ENCODE measurements at regions not wholly inside any gene's neighbourhood (a gene's known extent, or its start where the extent isn't known, plus 50 kb on each side); places are given as distances from the start of the nearest gene placed in this dataset.

DNA sequence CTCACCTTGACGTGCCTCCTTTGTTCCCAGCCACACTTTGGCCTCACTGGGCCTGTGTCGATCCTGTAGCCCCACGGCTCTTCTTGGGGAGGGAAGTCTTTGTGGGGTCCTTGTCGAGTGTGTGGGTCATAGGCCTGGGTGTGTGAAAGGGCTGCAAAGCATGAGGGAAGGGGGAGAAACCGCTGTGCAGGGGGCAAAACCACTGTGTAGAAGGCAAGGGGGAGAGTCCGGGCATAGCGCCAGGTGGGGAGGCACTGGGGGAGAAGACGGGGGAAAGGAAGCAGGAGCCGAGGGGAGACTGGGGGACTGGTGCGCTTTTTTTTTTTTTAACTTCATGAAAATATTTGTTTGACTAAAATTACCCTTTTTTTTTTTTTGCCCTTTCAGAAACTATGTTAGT is 65.1 kb upstream of the RASD2 start:
- no peaks in the 10 kb centered on the region for H3K9me3 ChIP-seq
- DNase-seq (ENCODE audit: low spot score in 2 of 2): no peak
- WGBS: 65% methylated on average over 10 of the region's 10 CpGs
- H3K4me1 ChIP-seq: peaks cover 17% of the 10 kb centered on the region
- H3K36me3 ChIP-seq: no peaks in the 10 kb centered on the region
- TF ChIP-seq, protein P1, sequence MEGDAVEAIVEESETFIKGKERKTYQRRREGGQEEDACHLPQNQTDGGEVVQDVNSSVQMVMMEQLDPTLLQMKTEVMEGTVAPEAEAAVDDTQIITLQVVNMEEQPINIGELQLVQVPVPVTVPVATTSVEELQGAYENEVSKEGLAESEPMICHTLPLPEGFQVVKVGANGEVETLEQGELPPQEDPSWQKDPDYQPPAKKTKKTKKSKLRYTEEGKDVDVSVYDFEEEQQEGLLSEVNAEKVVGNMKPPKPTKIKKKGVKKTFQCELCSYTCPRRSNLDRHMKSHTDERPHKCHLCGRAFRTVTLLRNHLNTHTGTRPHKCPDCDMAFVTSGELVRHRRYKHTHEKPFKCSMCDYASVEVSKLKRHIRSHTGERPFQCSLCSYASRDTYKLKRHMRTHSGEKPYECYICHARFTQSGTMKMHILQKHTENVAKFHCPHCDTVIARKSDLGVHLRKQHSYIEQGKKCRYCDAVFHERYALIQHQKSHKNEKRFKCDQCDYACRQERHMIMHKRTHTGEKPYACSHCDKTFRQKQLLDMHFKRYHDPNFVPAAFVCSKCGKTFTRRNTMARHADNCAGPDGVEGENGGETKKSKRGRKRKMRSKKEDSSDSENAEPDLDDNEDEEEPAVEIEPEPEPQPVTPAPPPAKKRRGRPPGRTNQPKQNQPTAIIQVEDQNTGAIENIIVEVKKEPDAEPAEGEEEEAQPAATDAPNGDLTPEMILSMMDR (IDR thresholded peaks at IDR 0.05): no peak
- TF ChIP-seq POLR2A (IDR thresholded peaks at IDR 0.05) (no peak), EP300 (IDR thresholded peaks at IDR 0.05) (no peak), POLR2AphosphoS5 (IDR thresholded peaks at IDR 0.05) (no peak)
- H3K4me3 ChIP-seq: no peak overlapping the region
- no peak overlapping the region for H3K27ac ChIP-seq
- peaks cover 4% of the 10 kb centered on the region for H3K27me3 ChIP-seq

DNA sequence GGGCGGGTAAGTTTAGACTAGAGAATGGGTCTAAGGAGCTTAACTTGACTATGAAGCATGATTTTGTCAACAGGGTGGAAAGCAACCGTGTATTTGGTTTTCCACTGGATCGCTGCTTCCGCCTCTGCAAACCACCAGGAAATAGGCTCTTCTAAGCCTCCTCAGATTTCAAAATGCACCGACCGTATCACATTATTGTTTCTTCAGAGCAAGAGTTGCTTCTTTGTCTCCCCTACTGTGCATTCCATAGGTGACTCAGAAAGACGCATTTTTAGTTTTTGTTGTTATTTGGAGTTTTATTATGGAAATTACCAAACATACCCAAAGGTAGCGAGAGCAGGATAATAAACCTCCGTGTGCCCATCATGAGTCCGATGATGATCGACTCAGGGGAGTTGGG is 64.3 kb upstream of the RASD2 start:
- 84% methylated on average over 11 of the region's 11 CpGs for WGBS
- H3K27ac ChIP-seq: no peak overlapping the region
- H3K36me3 ChIP-seq: no peaks in the 10 kb centered on the region
- peaks cover 25% of the 10 kb centered on the region for H3K4me1 ChIP-seq
- H3K4me3 ChIP-seq: no peak overlapping the region
- no peak for DNase-seq (ENCODE audit: low spot score in 2 of 2)
- no peaks in the 10 kb centered on the region for H3K9me3 ChIP-seq
- TF ChIP-seq POLR2A (IDR thresholded peaks at IDR 0.05) (no peak), EP300 (IDR thresholded peaks at IDR 0.05) (no peak), POLR2AphosphoS5 (IDR thresholded peaks at IDR 0.05) (no peak)
- TF ChIP-seq, protein P1 (IDR thresholded peaks at IDR 0.05): no peak
- H3K27me3 ChIP-seq: peaks cover 4% of the 10 kb centered on the region

DNA sequence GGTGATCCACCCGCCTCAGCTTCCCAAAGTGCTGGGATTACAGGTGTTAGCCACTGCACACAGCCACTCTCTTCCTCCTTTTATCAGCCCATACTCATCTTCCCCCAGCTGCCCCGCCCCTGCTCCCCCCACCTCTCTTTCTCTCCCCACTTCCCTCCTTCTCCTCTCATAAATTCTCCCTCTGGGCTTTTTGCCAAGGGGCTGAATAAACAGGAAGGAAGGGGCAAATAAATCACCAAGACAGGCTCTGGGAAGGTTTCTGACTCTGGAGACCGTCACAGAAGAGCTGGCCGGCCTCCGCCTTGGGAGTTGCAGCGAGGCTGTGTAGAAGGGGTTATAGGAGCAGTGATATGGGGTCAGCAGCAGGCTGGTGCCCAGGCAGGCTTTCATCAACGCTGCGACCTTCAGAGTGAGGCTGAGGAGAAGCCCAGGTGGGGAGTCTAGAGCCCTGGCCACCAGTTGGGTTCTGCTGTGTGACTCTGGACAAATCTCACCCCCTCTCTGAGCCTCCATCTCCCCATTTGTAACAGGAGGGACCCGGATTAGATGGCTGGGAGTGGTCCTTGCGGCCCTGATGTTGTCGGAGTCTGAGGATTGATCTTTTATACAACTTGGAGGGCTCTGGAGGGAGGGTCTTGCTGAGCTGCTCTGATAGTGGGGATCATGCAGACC is 62.6 kb upstream of the RASD2 start:
- no peaks in the 10 kb centered on the region for H3K9me3 ChIP-seq
- H3K4me1 ChIP-seq: peaks cover 26% of the 10 kb centered on the region
- H3K4me3 ChIP-seq: no peak overlapping the region
- H3K27me3 ChIP-seq: peaks cover 4% of the 10 kb centered on the region
- WGBS: 38% methylated on average over 9 of the region's 11 CpGs
- no peak for TF ChIP-seq POLR2A (IDR thresholded peaks at IDR 0.05)
- no peak for TF ChIP-seq POLR2AphosphoS5 (IDR thresholded peaks at IDR 0.05)
- no peak for TF ChIP-seq EP300 (IDR thresholded peaks at IDR 0.05)
- TF ChIP-seq, protein P1 (IDR thresholded peaks at IDR 0.05): no peak
- no peaks in the 10 kb centered on the region for H3K36me3 ChIP-seq
- H3K27ac ChIP-seq: peak overlapping the region; percentile 36
- no peak for DNase-seq (ENCODE audit: low spot score in 2 of 2)

DNA sequence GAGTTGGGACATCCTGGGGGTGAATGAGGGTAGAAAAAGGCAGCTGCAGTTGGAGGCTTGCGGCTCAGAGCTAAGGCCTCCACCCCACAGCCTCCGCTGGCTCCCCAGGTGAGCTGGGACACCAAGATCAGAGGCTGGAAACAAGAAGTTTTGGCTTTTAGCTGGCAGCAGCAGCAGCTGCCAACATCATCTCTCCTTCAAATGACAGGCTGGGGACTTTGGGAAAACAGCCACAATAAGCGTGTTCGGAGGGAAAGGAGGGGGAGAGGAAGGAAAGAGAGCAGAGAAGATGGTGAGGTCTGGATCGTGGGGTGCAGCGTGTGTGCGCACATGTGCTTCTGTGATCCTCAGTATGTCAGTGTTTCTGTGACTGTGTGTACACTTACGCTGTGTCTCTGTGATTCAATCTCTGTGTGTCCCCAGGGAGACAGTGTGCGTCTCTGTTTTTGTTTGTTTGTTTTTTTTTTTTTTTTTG is 62.0 kb upstream of the RASD2 start:
- H3K4me1 ChIP-seq: peaks cover 26% of the 10 kb centered on the region
- 69% methylated on average over 9 of the region's 9 CpGs for WGBS
- peaks cover 4% of the 10 kb centered on the region for H3K27me3 ChIP-seq
- no peaks in the 10 kb centered on the region for H3K36me3 ChIP-seq
- no peaks in the 10 kb centered on the region for H3K9me3 ChIP-seq
- DNase-seq (ENCODE audit: low spot score in 2 of 2): no peak
- no peak overlapping the region for H3K4me3 ChIP-seq
- H3K27ac ChIP-seq: peak overlapping the region; percentile 36
- TF ChIP-seq EP300 (IDR thresholded peaks at IDR 0.05): no peak
- no peak for TF ChIP-seq POLR2AphosphoS5 (IDR thresholded peaks at IDR 0.05)
- no peak for TF ChIP-seq POLR2A (IDR thresholded peaks at IDR 0.05)
- TF ChIP-seq, protein P1 (IDR thresholded peaks at IDR 0.05): no peak

DNA sequence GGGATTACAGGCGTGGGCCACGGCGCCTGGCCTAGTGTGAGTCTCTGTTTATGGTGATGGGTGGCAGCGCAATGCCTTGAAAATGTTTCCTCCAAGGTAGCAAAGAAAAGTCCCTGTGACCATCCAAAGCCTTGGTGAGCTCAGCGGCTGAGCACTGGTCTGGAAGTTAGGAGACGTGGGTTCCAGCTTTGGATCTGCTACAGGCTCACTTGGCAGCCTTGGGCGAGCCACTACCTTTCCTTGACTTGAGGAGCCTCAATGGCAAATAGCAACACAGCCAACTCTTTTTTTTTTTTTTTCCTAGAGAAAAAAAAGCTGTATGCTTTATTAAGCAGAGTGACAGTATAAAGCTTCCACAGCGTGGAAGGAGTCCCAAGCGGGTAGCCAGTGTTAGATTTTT is 61.3 kb upstream of the RASD2 start:
- H3K4me3 ChIP-seq: no peak overlapping the region
- H3K27ac ChIP-seq: peak overlapping the region; percentile 64
- peaks cover 4% of the 10 kb centered on the region for H3K27me3 ChIP-seq
- WGBS: 69% methylated on average over 5 of the region's 9 CpGs
- peaks cover 26% of the 10 kb centered on the region for H3K4me1 ChIP-seq
- no peaks in the 10 kb centered on the region for H3K36me3 ChIP-seq
- no peaks in the 10 kb centered on the region for H3K9me3 ChIP-seq
- DNase-seq (ENCODE audit: low spot score in 2 of 2): no peak
- TF ChIP-seq EP300 (IDR thresholded peaks at IDR 0.05): no peak
- TF ChIP-seq, protein P1 (IDR thresholded peaks at IDR 0.05): no peak
- no peak for TF ChIP-seq POLR2AphosphoS5 (IDR thresholded peaks at IDR 0.05)
- no peak for TF ChIP-seq POLR2A (IDR thresholded peaks at IDR 0.05)

Data from suprapubic skin (tissue), 4 donors.